GM21423 (cell line): ENCODE measurements at regions not wholly inside any gene's neighbourhood (a gene's known extent, or its start where the extent isn't known, plus 50 kb on each side); places are given as distances from the start of the nearest gene placed in this dataset.

ENCODE experiments used
- ATAC-seq: cut with Tn5 transposase; IDR thresholded peaks from one replicate; pipeline ENCODE4 v1.9.1; 2021; ENCODE audit warnings: mild to moderate bottlenecking, moderate library complexity; ENCODE audit not compliant: unreplicated experiment

- ATAC-seq: no peak
Observed at GRCh38 chr1:209400351-209401220, 182.9 kb upstream of the CAMK1G start.

GRCh38 chr1:209402697-209403096 lies 180.8 kb upstream of the CAMK1G start:
- ATAC-seq: no peak

GRCh38 chr1:209403921-209404320 lies 179.6 kb upstream of the CAMK1G start:
- ATAC-seq: no peak

DNA sequence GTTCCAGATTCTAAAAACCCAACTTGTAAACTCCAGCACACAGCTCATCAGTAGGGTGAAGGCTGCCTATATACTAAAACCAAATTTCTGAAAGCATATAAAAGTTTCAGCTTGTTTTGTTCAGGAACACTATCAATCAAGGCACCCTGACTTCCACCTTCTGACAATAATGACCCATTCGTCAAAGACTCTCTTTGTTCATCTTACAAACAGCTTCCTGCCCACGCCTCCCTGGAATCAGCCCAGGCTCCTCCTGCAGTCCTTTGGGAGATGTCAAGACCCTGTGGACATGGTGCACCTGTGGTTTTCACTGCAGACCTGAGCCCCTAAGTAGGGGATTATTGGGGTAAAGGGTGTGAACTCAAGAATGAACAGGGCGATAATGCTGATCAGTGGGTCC lies 178.9 kb upstream of the CAMK1G start:
- no peak for ATAC-seq

- ATAC-seq: no peak
Observed at GRCh38 chr1:209405183-209405814, 178.2 kb upstream of the CAMK1G start.

GRCh38 chr1:209406168-209406567 lies 177.3 kb upstream of the CAMK1G start:
- no peak for ATAC-seq

DNA sequence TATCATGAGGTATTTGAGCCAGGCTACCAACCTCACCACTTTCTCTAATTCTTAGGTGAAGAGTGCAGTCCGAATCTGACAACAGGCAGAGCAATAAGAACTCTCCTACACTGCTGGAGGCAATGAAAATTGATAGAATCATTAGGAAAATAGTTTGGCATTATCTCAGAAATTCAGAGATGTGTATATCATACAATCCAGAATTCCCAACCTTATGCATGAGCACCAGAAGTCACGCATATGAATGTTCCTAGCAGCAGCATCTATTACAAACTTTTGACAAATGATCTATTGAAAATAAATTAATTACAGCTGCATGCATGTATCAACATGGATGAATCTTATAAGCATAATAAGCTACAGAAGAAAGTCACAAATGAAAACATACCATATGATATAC lies 176.9 kb upstream of the CAMK1G start:
- ATAC-seq: no peak

DNA sequence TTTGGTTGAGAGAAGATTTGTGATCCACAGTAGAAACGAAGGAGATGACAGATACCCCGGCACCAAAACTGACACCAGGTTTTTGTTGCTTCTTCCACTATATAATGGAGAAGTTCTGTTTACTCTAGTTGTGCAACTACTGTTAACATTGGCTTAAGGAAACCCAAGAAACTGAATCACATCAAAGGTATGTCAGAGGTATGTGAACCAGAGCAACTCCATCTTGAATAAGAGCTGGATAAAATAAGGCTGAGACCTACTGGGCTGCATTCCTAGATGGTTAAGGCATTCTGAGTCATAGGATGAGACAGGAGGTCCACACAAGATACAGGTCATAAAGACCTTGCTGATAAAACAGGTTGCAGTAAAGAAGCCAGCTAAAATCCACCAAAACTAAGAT lies 173.7 kb upstream of the CAMK1G start:
- no peak for ATAC-seq

GRCh38 chr1:209411491-209411929 lies 172.0 kb upstream of the CAMK1G start:
- ATAC-seq: no peak

DNA sequence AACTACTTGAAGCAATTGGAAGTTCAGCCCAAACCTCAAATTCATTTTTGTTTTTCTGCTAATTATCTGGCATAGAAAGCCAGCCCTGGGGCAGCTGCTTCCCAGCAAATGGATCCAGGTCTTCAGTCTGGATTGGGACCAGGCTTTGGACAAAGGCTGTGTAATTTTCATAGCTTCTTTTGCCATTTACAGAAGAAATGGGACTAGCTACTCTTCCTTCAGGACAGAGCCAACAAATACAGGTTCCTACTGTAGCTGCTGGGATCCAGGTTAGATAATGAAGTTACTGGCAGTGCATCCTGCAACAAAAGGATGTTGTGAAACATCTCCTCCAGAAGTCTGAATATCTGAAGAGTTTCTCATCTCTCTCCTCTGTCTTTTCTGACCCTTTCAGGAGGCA lies 171.5 kb upstream of the CAMK1G start:
- ATAC-seq: no peak

DNA sequence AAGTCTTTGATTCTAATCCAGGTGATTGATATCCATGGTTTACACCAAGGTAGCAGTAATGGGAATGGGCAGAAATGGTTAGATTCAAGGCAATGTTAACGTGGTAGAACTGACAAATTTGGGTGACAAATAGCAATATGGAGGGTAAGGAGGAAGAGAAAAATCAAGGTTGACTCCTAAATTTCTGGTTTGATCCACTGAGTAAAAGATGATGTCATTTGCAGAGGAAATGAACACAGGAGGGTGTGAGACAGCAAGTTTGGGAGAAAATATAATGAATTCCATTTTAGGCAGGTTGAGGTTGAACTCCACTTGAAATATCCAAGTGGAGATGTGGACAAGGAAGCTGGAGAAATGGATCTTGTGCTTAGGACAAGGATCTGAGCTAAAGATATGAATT lies 170.9 kb upstream of the CAMK1G start:
- no peak for ATAC-seq

GRCh38 chr1:209413062-209413461 lies 170.5 kb upstream of the CAMK1G start:
- no peak for ATAC-seq

GRCh38 chr1:209414803-209415329 lies 168.6 kb upstream of the CAMK1G start:
- no peak for ATAC-seq

- ATAC-seq: no peak
Observed at GRCh38 chr1:209416039-209416438, 167.5 kb upstream of the CAMK1G start.

DNA sequence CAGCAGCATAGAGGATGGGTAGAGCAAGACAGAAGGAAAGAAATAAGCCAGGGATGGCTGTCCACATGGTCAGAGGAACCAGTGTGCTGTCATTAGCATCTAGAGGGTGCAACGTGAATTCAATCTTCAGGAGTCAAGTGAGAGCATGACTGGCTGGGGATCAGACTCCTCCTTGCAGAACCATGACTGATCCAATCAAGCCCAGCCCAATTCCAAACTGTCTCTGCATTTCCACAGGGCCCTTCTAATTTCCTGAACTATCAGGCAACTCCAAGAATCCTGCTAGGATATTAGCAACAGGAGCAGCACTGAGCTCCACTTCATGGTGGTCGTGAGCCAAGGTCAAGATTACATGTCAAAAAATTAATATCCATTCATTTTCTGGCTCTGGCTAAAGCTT lies 166.8 kb upstream of the CAMK1G start:
- ATAC-seq: no peak

DNA sequence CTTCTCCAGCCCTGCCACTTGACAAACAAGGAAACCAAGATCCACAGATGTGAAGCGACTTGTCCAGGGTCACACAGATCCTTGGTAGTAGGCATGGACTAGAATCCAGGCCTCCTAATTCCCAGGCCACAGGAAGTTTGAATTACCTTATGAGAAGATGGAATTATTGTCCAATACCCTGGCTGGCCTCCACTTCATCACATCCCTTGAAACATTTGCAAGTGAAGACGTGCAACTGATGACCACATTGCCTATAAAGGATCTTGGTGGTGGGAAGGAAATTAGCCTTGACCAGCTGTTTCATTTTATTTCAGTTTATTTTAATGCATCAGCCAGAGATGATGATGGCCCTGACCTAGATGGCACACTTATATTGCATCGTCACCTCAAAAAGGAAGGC lies 165.8 kb upstream of the CAMK1G start:
- ATAC-seq: no peak

DNA sequence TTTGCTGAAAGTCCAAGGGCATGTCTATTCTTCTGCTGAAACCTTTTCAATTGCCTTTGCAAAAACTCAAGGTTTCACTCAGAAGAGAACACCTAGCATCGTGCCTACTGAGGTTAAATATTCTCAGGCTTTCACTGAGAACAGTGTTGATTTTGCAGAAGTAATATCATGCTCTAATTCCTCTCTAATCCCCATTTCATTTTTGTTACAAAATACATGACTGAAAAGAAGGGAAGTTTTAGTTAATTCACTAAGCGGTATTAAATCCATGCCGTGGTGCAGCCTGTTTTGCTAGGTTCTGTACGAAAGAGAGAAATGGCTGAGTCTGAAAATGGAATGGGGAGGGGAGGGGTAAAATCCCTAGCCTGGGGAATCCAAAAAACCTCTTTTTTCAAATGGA lies 163.2 kb upstream of the CAMK1G start:
- no peak for ATAC-seq

- no peak for ATAC-seq
Observed at GRCh38 chr1:209421186-209421585, 162.3 kb upstream of the CAMK1G start.

DNA sequence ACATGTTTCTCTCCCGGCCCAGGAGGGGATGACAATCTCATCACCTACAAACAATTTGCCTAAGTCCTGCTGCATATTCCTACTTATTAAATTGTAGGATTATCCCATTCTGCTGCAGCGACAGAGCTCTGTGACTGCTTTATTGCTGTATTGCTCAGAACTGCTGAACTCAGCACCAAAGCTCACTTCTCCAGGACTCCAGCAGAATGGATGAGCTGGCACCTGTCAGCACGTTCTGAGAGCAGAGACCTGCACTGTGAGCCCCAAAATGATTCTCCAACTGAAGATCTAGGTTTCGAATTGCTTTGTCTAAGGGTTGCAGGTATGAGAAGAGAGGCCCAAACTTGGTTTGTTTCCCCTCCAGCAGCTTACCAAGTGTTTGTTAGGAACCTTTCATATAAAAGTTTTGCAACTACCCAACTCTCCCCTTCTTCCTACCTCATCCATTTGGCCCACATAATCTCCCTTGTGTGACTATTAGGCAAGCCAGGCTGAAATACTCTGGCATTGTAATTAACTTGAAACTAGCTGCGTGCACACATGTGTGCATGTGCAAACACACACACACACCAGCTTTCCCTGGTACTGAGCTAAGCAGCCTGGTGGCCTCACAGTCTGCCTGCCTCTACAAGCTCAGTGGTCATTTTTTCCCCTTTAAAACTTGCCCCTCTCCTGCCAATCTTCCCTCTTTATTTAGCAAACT lies 161.4 kb upstream of the CAMK1G start:
- no peak for ATAC-seq

GRCh38 chr1:209425959-209426358 lies 157.6 kb upstream of the CAMK1G start:
- no peak for ATAC-seq

- ATAC-seq: no peak
Observed at GRCh38 chr1:209427277-209427676, 156.2 kb upstream of the CAMK1G start.

DNA sequence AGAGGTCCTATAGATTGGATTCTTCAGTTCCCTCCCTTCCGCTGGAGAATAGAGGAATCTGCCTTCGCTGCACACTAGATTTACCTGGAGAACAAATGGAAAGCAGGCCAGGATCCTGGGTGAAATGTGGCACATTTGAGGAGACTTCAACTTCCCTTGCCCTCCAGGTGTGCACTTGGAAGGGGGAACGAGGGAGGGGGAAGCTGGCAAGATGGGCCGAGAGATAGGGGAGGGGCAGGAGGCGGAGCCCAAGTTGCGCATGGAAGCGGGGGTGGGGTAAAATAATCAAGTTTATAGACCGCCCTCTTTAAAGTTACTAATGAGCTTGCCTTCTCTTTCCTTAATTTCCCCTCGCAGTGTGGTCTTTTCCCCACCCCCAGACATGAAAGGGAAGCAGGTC lies 155.7 kb upstream of the CAMK1G start:
- no peak for ATAC-seq
